HG03175 (cell line): ENCODE measurements at regions not wholly inside any gene's neighbourhood (a gene's known extent, or its start where the extent isn't known, plus 50 kb on each side); places are given as distances from the start of the nearest gene placed in this dataset.

ENCODE experiments used
- ATAC-seq: cut with Tn5 transposase; IDR thresholded peaks from one replicate; pipeline ENCODE4 v1.9.1; 2021; ENCODE audit warnings: mild to moderate bottlenecking, moderate library complexity; ENCODE audit not compliant: unreplicated experiment

DNA sequence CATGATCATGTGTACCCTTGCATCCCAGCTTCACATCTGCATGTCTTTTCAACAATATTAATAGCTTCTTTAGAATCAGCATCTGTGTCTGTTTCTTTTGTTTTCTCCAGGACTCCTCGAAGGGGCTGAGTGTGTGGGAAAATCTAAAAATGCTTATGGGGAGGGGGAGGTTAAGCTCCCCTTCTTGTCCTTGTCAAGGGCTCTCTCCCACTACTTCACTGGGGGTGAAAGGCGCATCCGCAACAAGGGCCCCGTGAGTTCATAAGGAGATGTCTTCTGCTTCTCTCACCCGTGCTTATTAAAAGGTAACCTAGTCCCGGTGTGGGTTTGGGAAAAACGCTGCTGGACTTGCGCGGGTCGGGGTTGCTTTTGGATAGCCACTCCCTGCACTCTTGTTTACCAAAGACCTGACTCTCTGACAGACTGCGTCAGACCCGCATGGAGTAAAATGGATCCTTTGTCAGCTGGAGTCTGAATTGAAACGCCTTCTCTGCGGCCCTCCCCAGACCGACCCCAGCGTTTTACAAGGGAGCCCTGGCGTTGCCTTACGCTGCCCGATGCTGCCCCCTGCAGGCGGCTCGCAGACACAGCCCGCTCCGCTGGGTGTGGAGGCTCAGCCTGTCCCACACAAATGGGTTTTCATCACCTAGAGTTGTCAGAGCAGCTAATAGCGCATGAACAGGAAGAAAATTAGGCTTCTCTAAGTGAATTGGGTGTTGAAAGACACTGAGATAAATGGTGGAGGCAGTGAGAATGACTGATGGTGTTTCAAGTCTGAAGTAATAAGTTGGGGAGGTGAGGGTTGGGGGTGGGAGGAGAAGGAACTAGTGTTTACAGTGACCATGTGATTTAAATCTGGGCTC is 53.8 kb downstream of the IER5 start:
- peak; percentile 79 for ATAC-seq

DNA sequence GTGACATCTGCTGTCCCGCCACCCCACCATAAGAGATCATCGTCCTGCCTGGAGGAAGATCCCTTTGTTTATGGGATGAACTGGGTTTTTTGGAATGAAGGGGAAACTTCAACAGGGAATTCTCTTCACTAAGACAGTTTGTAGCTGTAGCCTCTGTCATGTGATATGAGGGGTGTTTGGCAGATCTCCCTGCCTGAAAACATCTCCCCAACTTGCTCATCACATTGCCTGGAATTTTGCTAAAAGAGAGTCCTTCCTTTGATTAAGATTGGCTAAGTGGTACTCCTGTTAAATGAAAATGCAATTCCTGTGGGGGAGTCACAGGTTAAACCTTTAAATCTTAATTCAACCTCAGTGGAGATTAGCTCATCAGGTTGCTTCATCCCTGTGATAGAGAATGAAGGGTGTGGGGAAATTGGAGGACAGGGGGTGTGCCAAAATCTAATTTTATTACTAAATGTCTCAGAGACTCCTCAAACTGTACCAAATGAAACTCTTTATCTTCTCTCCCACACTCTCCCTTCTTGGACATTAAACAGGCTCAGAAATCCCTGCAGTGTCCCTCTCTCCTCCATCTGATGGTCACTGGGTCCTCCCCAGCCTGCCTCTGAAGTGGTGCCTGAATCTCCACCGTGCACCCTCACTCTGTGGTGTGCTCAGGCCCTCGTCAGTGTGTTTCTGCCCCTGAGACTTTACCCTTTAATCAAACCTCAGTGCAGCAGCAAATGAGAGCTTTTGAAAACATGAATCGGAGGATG is 54.8 kb downstream of the IER5 start:
- no peak for ATAC-seq

DNA sequence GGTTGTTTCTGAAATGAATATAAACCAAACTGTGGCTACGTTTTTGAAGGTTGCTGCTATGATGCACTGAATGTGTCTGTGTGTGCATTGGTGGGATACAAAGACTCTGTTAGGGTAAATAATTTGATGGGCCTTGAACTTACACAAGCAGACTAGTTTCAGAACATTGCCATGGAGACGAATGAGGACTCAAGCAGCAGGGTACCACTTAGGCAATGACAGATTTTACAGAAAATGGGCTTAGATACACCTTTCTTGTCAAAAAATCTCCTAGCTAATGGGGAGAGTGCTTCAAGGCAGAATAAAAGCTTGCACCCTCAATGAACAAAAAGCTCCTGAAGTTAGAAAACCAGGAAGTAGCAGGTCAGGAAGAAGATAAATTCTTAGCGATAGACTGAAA is 55.7 kb downstream of the IER5 start:
- no peak for ATAC-seq

DNA sequence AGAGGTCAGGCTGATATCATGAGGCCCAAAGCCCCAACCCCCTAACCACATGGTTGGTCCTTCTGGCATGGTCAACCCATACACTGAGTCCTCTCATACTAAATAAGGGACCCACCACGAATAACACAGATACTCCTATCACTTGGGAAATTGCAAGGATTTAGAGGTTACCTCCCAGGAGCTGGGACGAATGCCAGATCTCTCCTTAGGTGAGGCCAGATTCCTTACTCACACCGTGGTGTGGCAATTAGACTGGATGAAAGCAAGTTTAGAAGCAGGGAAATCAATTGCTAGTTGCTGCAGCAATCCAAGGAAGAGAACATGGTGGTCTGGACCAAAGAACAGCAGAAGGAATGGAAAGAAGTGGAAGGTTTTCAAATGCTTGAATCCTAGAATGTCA is 60.1 kb downstream of the IER5 start:
- no peak for ATAC-seq

DNA sequence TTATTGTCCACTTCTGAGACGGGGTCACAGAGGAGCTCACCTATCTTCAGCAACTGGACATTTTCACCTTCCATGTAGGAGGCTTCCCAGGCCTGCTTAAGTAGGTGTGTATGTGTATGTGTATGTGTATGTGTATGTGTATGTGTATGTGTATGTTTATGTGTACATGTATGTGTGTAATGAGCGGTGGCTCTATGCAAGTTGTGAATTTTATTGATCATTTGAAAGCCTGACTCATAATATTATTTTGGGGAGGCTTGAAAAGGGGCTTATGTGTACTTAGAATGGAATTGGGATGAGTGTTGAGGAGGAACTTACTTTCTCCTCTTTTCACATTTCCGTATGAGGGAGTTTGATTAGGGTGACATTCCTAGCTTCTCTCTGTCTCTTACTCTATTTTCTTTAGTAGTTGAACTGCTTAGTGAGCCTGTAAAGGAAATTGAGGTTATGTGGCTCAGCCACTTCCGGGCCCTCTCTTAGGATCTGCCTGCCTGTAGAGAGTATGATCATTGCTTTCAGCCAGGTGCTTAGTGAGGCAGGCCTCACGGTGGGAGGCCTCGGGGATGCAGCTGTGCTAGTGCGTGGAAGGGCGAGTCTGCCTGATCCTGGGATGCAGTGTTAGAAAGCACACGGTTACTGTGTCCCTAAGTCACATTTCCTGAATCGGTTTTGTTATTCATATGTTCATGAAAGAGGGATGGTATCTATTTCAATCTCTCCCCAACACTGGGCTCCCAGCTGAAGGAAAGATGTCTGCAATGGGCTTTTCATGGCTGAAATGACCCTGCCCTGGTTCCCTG is 61.0 kb downstream of the IER5 start:
- peak; percentile 74 for ATAC-seq

DNA sequence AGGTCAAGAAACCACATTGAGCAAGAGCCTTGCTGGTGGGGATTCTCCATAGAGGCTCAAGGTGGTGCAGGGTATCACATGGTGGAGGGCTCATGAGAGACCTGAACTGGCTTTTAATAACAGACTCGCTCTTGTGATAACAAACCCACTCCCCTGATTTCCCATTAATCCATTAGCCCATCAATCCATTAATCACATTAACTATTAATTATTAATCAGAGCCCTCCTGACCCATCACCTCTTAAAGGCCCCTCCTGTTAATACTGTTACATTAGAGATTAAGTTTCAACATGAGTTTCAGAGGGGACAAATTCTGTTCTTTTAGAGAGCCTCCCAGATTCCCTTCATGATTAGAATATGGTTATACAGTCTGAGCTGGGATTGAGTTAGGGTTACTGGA is 61.8 kb downstream of the IER5 start:
- ATAC-seq: no peak

DNA sequence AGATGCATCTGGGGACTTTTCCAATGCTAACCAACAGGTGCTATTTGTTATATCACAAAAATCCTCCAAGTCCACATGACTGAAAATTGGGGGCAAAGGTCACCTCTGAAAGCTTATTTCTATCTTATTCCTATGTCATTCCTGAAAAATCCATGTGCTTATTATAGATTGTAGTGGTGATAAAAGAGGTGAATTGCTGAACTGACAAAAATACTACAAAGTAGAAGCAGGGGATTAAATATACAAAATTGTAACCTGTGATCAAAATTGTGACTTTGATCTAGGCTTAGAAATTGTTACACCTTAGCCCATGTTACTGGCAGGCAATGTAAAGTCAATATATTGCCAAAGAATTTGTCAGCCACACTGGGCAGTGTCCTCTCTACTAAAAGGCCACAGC is 62.3 kb downstream of the IER5 start:
- no peak for ATAC-seq

DNA sequence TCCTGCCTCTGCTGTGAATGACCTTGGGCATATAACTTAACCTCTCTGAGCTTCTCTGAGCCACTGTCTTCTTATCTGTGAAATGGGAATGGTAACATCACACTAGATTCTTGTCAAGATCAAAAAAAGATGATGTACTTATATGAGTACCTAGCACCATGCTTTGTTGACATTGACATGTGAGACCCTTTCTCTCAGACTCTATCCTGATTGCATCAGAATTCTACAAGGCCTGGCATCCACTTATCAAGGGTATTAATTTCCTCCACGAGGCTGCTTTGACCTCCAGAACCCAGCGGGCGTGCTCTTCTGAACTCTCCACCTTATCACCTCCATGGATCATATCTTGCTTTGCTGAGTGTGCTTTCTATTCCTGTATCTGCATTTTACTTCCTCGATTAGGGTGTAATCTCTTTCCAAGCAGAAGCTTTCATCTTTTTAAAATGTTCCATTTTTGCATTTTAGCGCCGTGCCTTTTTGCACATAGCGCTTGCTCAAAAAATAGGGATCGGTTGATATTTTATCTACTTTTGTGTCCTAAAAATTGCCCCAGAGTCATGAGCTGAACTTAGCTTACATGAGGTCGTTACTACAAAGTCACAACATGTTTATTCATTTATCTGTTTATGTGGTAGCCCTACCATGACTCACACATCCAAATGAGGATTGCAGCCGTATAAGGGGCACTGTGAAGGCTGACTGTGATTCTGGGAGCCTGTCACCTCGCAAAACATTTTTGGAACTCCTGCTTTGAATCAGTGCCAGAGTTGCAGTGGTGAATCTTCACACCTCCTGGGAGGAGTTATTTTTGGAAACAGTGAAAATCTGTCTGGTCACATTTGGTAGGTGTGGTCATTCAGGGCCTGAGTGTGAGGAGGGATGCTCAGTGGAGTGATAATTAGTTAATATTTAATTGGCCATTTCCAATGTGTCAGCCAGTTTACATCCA is 63.2 kb downstream of the IER5 start:
- ATAC-seq: peak; percentile 47

DNA sequence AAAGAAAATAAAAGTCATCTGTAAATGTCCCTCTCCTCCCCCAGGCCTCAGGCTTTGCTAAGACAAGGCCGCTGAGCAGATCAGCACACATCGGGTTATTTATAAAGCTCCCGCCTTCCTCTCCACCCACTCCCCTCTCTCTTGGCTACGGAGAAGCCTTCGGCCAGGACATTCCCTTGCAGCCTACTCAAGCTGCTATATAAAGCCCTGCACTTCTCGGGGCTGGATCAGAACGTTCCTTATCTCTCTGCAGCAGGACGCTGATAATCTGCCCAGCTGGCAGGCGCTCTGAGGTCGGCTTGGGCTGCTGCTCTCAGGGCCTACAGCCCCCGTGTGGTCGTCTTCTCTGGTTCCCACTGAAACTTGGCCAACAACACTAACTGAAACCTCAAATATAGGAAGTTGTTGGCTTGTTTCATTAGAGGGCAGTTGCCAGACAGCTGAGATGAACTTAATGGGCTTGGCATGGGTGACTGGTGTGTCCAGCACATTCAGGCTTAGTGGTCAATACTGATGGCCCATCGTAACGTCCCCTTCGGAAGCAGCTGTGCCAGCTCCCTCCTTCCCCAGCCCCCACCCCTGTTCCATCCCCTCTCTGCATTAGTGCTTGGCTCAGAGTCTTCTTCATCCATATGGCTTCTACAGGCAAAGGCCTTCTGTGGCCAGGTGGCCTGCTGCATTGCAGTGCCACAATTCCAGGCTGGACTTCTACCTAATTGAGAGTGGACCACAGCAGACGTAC is 64.6 kb downstream of the IER5 start:
- peak; percentile 69 for ATAC-seq

DNA sequence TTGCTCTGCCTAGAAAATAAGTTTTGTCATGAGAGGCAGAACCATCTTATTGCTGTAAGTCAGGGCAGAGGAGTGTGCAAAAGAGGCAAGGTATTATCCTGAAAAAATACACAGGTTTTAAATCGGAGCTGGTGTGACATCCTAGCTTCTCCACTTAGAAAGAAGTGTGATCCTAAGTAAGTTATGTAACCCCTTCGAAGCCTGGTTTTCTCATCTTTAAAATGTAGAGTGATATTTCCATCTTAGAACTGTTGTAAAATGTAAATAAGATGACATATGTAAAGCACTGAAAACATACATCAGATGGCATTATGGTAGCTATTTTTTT is 65.1 kb downstream of the IER5 start:
- ATAC-seq: no peak

DNA sequence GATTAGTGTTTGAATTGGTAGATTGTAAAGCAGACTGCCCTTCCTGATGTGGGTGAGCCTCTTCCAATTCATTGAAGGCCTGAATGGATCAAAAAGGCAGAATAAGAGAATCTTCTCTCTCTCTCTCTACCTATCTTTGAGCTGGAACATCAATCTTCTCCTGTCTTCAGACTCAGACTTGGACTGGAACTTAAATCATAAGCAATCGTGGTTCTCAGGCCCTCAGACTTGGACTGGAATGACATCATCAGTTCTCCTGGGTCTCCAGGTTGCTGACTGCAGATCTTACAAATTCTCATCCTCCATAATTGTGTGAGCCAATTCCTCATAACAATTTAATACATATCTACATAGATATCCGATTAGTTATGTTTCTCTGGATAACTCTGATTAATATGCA is 66.8 kb downstream of the IER5 start:
- ATAC-seq: no peak

DNA sequence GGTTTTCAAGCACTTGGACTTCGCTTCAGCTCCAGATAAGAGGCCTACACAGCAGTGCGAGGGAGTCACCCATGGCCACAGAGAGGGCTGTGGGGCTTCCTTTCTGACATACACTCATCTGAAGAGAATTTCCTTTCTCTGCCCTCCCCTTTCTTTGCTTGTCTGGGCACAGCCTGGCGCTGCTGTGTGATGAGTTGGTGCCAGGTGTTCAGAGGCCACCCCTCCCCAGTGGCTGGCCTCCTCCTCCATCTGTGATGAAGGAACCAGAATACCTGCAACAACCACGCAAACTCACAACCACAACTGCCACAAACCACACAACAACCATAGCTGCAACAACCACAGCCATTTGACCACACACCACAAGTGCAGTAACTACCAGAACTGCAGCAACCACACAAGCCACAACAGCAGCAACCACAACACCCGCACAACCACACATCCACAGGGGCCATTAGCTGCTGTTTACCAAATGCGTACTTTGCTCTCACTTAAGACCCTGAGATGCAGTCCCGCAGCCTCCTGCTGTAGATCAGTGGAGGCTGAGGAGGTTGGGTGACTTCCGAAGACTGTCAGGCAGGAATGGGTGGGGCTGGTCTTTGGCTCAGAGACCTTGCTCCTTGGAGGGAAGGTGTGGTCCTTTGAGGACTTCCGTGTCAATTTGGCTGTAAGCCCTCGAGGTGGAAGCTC is 71.1 kb downstream of the IER5 start:
- no peak for ATAC-seq

DNA sequence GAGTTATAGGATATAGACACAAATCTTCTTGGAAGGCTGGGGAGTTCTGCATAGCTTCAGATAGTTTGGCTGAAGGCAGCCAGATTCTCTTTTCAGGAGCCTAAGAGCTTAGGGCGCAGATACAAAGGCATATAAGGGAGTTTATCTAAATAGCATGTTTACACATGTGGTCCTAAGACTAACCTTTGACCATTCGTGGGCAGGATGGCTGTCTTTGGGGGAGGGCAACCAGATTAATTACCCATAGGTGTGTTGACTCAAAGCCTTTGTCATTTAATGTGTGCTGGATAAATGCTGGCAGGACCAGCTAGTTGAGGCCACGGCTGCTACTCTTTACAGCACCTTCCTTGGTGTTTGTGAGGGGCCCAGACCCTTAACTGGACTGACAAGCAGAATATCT is 71.8 kb downstream of the IER5 start:
- ATAC-seq: no peak

DNA sequence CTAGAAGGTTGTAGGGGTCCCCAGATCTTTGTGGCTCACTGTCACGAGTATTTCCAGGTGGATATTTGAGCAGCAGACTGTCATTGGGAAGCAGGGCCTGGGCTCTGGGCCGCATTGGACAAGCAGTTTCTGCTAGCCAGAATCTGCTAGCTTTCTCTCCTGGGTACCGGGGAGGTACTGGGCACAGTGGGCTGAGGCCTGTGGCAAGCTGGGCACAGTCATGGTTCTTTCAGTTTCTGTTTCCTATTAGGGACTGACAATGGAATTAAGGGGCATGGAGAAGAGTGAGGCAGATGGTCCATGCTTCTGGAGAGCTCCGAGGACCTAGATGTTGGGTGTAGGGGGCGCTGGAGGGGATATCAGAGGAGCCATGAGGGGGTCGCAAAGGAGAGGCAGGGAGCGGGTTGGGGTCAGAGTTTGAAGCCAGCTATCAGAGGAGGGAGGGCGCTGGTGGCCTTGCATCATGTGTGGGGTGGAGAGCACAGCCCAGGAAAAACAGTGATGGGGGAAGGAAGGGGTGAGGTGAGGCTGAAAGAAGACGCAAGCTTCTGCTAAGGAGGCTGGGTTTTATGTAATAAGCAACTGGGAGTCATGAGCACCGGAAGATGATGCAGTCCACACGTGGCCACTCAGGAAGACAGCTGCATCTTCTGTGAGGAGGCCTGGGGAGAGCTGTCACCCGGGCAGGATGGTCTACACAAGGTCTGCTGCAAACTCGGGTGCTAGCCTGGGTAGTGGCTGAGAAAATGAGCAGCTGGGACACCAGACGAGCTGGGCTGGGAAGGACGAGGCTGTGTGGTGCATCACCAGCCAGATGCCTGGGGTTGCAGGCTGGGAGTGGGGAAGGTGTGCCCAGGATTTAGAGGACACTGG is 72.7 kb downstream of the IER5 start:
- ATAC-seq: no peak

DNA sequence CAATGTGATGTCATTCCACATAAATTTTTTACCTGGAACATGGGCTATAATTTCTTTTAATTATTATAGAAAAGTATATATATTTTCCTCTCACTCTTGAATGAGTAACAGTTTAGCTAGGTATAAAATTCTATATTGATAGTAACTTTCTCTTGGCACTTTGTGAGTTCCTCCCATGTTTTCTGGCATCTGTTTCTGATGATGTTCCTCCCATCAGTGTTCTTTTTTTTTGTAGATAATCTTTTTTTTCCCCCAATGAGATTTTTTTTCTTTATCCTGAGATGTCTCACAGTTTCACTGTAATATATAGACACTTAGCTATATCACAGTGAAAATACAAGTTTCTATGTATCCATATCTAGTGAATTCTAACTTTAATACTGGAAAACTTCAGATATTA is 75.2 kb downstream of the IER5 start:
- no peak for ATAC-seq

DNA sequence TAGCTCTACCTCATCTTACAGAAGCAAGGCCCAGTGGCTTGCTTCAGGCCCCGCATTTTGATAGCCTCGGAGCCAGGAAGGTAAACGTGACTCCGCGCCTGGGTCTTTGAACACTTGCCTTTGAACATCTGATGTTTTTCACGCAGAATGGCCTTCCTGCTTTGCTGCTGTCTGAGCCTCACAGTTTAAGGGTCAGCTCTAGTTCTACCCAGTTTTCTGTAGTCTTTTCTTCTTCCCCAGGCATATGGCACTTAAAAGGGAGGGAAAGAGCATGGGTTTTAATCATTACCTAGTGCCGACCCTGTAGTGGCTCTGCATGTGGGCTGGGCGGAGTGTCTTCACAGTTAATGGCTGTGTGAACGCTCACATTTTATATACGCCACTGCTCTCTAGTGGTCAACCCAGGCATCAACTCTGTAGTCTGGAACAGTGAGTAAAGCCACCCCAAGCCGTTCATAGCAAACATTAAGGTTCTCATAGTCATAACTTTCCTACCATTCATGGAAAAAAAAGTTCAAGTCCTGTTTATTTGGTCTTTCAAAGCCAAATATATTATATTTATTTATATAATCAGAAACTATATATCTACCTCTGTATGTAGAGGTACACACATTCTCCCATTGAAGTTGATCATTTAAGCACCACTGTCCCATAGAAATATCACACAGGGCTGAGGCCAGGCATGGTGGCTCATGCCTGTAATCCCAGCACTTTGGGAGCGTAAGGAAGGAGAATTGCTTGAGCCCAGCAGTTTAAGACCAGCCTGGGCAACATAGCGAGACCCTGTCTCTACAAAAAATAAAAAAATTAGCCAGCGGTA is 78.1 kb downstream of the IER5 start:
- peak; percentile 99 for ATAC-seq

DNA sequence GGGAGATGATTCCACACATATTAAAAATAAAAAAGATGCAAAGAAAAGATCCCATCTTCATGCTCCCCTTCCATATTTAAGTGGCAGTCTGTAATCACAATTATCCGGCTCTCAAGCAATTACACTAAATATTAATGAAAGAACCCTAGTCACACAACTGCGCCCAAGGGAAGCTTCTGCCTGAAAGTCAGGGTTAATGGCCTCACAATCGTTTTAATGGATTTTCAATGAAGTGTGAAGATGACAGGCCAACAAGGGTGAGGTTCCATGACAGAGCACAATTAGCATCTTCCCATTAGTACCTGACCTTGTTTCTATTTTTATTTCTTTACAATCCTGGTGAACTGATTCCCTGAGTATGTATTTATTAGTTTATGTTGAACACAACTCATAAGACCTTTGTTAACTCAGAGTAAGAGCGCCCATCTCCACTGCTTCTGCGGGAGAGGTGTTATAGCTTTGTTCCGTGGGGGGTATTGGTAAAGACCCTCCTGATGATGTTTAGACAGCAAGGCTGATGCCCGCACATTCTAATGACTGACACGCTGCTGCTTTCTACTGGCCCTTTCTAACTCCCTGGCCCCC is 80.9 kb downstream of the IER5 start:
- no peak for ATAC-seq
